Neural progenitor cell (in vitro differentiated cells): ENCODE measurements at regions not wholly inside any gene's neighbourhood (a gene's known extent, or its start where the extent isn't known, plus 50 kb on each side); places are given as distances from the start of the nearest gene placed in this dataset.

Source experiments
- CTCF ChIP-seq: fragments of 200-600 bp; sonication (generic); IDR thresholded peaks from 2 replicates; pipeline ENCODE4 v1.5.1; 2017; ENCODE audit warnings: antibody characterized with exemption, mild to moderate bottlenecking
- EZH2 ChIP-seq: fragments of 200-600 bp; sonication (generic); IDR thresholded peaks from 2 replicates; pipeline ENCODE4 v1.6.1; 2017; ENCODE audit warnings: antibody characterized with exemption, mild to moderate bottlenecking, moderate library complexity
- EZH2phosphoT487 ChIP-seq: fragments of 200-600 bp; sonication (generic); IDR thresholded peaks from 2 replicates; pipeline ENCODE4 v1.6.1; 2017; ENCODE audit warnings: antibody characterized with exemption

DNA sequence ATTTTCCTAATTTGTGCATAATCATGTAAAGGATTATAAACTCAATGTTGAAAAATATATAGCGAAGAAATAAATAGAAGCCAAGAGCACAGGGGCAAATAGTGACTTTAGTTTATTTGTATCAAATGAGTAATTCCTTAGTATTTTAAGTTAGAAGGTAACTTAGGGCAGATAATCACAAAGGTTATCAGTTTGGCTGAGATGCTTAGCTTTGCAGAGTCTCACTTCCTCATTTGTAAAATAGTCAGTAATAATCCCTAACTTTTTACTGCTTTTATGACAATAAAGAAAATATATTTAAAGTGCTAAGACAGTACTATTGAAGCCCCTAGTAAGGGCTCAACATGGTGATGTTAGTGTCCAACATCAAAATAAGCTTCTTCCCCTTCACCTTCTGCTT, 297.4 kb upstream of the TUSC1 start:
- TF ChIP-seq CTCF (no peak), EZH2 (no peak), EZH2phosphoT487 (no peak)
